ENCODE measurements at regions not wholly inside any gene's neighbourhood (a gene's known extent, or its start where the extent isn't known, plus 50 kb on each side); places are given as distances from the start of the nearest gene placed in this dataset.

GRCh38 chr18:31235856-31236255, 73.2 kb upstream of the DSC1 start:
- no peak overlapping the region for H3K4me3 ChIP-seq (ENCODE audit: low read depth, low read length)
- no peak for TF ChIP-seq CTCF (conservative IDR thresholded peaks at IDR 0.05; ENCODE audit: low read depth, low read length)
- DNase-seq (ENCODE audit: low read depth) = no peak

- TF ChIP-seq CTCF (conservative IDR thresholded peaks at IDR 0.05; ENCODE audit: low read depth, low read length) = no peak
- DNase-seq (ENCODE audit: low read depth) = no peak
- no peak overlapping the region for H3K4me3 ChIP-seq (ENCODE audit: low read depth, low read length)
These were observed 74.5 kb upstream of the DSC1 start for GRCh38 chr18:31237142-31237541.

GRCh38 chr18:31241425-31241824, 76.5 kb upstream of the DSG1 start:
- H3K4me3 ChIP-seq (ENCODE audit: low read depth, low read length) = no peak overlapping the region
- no peak for TF ChIP-seq CTCF (conservative IDR thresholded peaks at IDR 0.05; ENCODE audit: low read depth, low read length)
- DNase-seq (ENCODE audit: low read depth) = no peak

GRCh38 chr18:31241900-31242409, 76.0 kb upstream of the DSG1 start:
- peak; percentile 87 for DNase-seq (ENCODE audit: low read depth)
- peak; percentile 83 for TF ChIP-seq CTCF (conservative IDR thresholded peaks at IDR 0.05; ENCODE audit: low read depth, low read length)
- H3K4me3 ChIP-seq (ENCODE audit: low read depth, low read length) = no peak overlapping the region

GRCh38 chr18:31243740-31244512, 74.0 kb upstream of the DSG1 start:
- DNase-seq (ENCODE audit: low read depth) = no peak
- no peak for TF ChIP-seq CTCF (conservative IDR thresholded peaks at IDR 0.05; ENCODE audit: low read depth, low read length)
- H3K4me3 ChIP-seq (ENCODE audit: low read depth, low read length) = no peak overlapping the region

- no peak for TF ChIP-seq CTCF (conservative IDR thresholded peaks at IDR 0.05; ENCODE audit: low read depth, low read length)
- no peak overlapping the region for H3K4me3 ChIP-seq (ENCODE audit: low read depth, low read length)
These were observed 73.1 kb upstream of the DSG1 start for GRCh38 chr18:31244771-31245394.

More at GRCh38 chr18:31244771-31245394, 73.1 kb upstream of the DSG1 start:
- peak; percentile 72 for DNase-seq (ENCODE audit: low read depth)
